ENCODE measurements at regions not wholly inside any gene's neighbourhood (a gene's known extent, or its start where the extent isn't known, plus 50 kb on each side); places are given as distances from the start of the nearest gene placed in this dataset.

GRCh38 chr12:67482751-67483661 is 165.5 kb upstream of the DYRK2 start:
- Histone ChIP-seq H2AFZ (ENCODE audit: low read depth, low read length) (no peak overlapping the region), H3K27ac (ENCODE audit: insufficient read depth, low read depth, low read length) (no peak overlapping the region), H3K9me1 (replicated peaks; ENCODE audit: control insufficient read depth, extremely low read depth, insufficient read depth, low read length) (no peaks in the 10 kb centered on the region), H3K9ac (replicated peaks; ENCODE audit: extremely low read depth, insufficient read depth, low read length) (no peak overlapping the region), H3K36me3 (ENCODE audit: control insufficient read depth in 2 of 2, extremely low read depth in 1 of 2, insufficient read depth in 2 of 2, low read length in 2 of 2) (no peaks in the 10 kb centered on the region), H3K4me2 (ENCODE audit: insufficient read depth, low read length) (no peak overlapping the region), H3K4me1 (ENCODE audit: control insufficient read depth, extremely low read depth, insufficient read depth, low read length) (no peaks in the 10 kb centered on the region), H4K20me1 (replicated peaks; ENCODE audit: control insufficient read depth, extremely low read depth, insufficient read depth, low read length) (no peaks in the 10 kb centered on the region), H3K4me3 (replicated peaks in 1 of 3; ENCODE audit: insufficient read depth in 1 of 3, low read depth in 1 of 3, low read length in 3 of 3) (no peak overlapping the region), H3K27me3 (ENCODE audit: control insufficient read depth in 2 of 2, insufficient read depth in 2 of 2, low read length in 2 of 2) (no peaks in the 10 kb centered on the region), H3K79me2 (ENCODE audit: control insufficient read depth, insufficient read depth, low read length) (no peaks in the 10 kb centered on the region), H3K9me3 (replicated peaks; ENCODE audit: control insufficient read depth, insufficient read depth, low read length) (no peaks in the 10 kb centered on the region)
- DNase-seq (ENCODE audit: low read depth, low spot score) = no peak
- dilution Hi-C loops (cut with MboI; ENCODE audit: extremely low pct_ligation_motif_present, low sequenced_read_pairs) = no loop called here
- no TSS peak for BruUV-seq (replicated peaks)
- intact Hi-C loops (cut with micrococcal nuclease) = no loop called here
- TF ChIP-seq MYC (IDR thresholded peaks at IDR 0.05; ENCODE audit: low read depth, low read length) (no peak), JUN (IDR thresholded peaks at IDR 0.05; ENCODE audit: borderline replicate concordance, insufficient read depth, insufficient read length, low read depth) (no peak), FOS (IDR thresholded peaks at IDR 0.05; ENCODE audit: borderline replicate concordance, insufficient read depth, low read length) (no peak), GATA2 (IDR thresholded peaks at IDR 0.05; ENCODE audit: insufficient read depth, insufficient read length, low read depth, low read length) (no peak)
- CTCF ChIA-PET = no interaction called here
- no peak for FAIRE-seq
- POLR2A ChIA-PET = no interaction called here

GRCh38 chr12:67483871-67484554 is 164.5 kb upstream of the DYRK2 start:
- no peaks in the 10 kb centered on the region for H3K9me1 ChIP-seq (replicated peaks; ENCODE audit: control insufficient read depth, extremely low read depth, insufficient read depth, low read length)
- no TSS peak for BruUV-seq (replicated peaks)
- FAIRE-seq (no peak), DNase-seq (ENCODE audit: low read depth, low spot score) (no peak)
- no peaks in the 10 kb centered on the region for H4K20me1 ChIP-seq (replicated peaks; ENCODE audit: control insufficient read depth, extremely low read depth, insufficient read depth, low read length)
- no peak overlapping the region for H2AFZ ChIP-seq (ENCODE audit: low read depth, low read length)
- POLR2A ChIA-PET = no interaction called here
- H3K36me3 ChIP-seq (ENCODE audit: control insufficient read depth in 2 of 2, extremely low read depth in 1 of 2, insufficient read depth in 2 of 2, low read length in 2 of 2) = no peaks in the 10 kb centered on the region
- no peak overlapping the region for H3K27ac ChIP-seq (ENCODE audit: insufficient read depth, low read depth, low read length)
- no peaks in the 10 kb centered on the region for H3K4me1 ChIP-seq (ENCODE audit: control insufficient read depth, extremely low read depth, insufficient read depth, low read length)
- H3K4me2 ChIP-seq (ENCODE audit: insufficient read depth, low read length) = no peak overlapping the region
- CTCF ChIA-PET = no interaction called here
- H3K9me3 ChIP-seq (replicated peaks; ENCODE audit: control insufficient read depth, insufficient read depth, low read length) = no peaks in the 10 kb centered on the region
- dilution Hi-C loops (cut with MboI; ENCODE audit: extremely low pct_ligation_motif_present, low sequenced_read_pairs) (no loop called here), intact Hi-C loops (cut with micrococcal nuclease) (no loop called here)
- H3K9ac ChIP-seq (replicated peaks; ENCODE audit: extremely low read depth, insufficient read depth, low read length) = no peak overlapping the region
- TF ChIP-seq POLR2A (IDR thresholded peaks at IDR 0.05; ENCODE audit: low read depth, low read length) (no peak), JUN (IDR thresholded peaks at IDR 0.05; ENCODE audit: borderline replicate concordance, insufficient read depth, insufficient read length, low read depth) (no peak), FOS (IDR thresholded peaks at IDR 0.05; ENCODE audit: borderline replicate concordance, insufficient read depth, low read length) (no peak), MYC (IDR thresholded peaks at IDR 0.05; ENCODE audit: low read depth, low read length) (no peak), POLR2AphosphoS5 (IDR thresholded peaks at IDR 0.05; ENCODE audit: insufficient read depth, low read depth, low read length) (no peak), EZH2 (IDR thresholded peaks at IDR 0.05; ENCODE audit: borderline replicate concordance, low read depth, low read length, severe bottlenecking) (no peak), GATA2 (IDR thresholded peaks at IDR 0.05; ENCODE audit: insufficient read depth, insufficient read length, low read depth, low read length) (no peak), MAX (IDR thresholded peaks at IDR 0.05; ENCODE audit: insufficient read depth, insufficient read length) (no peak), CTCF (IDR thresholded peaks at IDR 0.05; ENCODE audit: extremely low read depth in 1 of 2, insufficient read depth in 1 of 2, low read depth in 1 of 2, low read length in 2 of 2) (no peak)
- H3K4me3 ChIP-seq (replicated peaks in 1 of 3; ENCODE audit: insufficient read depth in 1 of 3, low read depth in 1 of 3, low read length in 3 of 3) = no peak overlapping the region
- H3K79me2 ChIP-seq (ENCODE audit: control insufficient read depth, insufficient read depth, low read length) = no peaks in the 10 kb centered on the region
- H3K27me3 ChIP-seq (ENCODE audit: control insufficient read depth in 2 of 2, insufficient read depth in 2 of 2, low read length in 2 of 2) = no peaks in the 10 kb centered on the region
